Mesodermal cell (in vitro differentiated cells): ENCODE measurements at regions not wholly inside any gene's neighbourhood (a gene's known extent, or its start where the extent isn't known, plus 50 kb on each side); places are given as distances from the start of the nearest gene placed in this dataset.

Experiments used
- H3K27ac ChIP-seq: 2 replicates; pipeline ENCODE4 v1.7.0; 2013; ENCODE audit warnings: mild to moderate bottlenecking, low read depth, low read length, moderate library complexity; ENCODE audit not compliant: severe bottlenecking
- H3K36me3 ChIP-seq: 2 replicates; pipeline ENCODE4 v1.7.1; 2013; ENCODE audit warnings: mild to moderate bottlenecking, low read length, moderate library complexity; ENCODE audit not compliant: control insufficient read depth, insufficient read depth
- H3K4me1 ChIP-seq: one replicate; pipeline ENCODE4 v1.7.1; 2013; ENCODE audit warnings: mild to moderate bottlenecking, low read length; ENCODE audit not compliant: insufficient read depth, control insufficient read depth, poor library complexity, severe bottlenecking
- H3K4me3 ChIP-seq: 2 replicates; pipeline ENCODE4 v1.7.0; 2013; ENCODE audit warnings: low read length, control low read depth, mild to moderate bottlenecking; ENCODE audit not compliant: insufficient read depth, poor library complexity, severe bottlenecking; ENCODE audit errors: extremely low read depth
- H3K9me3 ChIP-seq: 2 replicates; pipeline ENCODE4 v1.7.1; 2013; ENCODE audit warnings: mild to moderate bottlenecking, low read length, moderate library complexity; ENCODE audit not compliant: control insufficient read depth
- WGBS, 2 experiments: methylation state at CpG; one replicate each; pipeline ENCODE4 v1.1.5; 2013; ENCODE audit warnings: missing lambda C conversion rate in 2 of 2; ENCODE audit not compliant: insufficient coverage in 2 of 2; 5-methylcytosine and 5-hydroxymethylcytosine counted together

DNA sequence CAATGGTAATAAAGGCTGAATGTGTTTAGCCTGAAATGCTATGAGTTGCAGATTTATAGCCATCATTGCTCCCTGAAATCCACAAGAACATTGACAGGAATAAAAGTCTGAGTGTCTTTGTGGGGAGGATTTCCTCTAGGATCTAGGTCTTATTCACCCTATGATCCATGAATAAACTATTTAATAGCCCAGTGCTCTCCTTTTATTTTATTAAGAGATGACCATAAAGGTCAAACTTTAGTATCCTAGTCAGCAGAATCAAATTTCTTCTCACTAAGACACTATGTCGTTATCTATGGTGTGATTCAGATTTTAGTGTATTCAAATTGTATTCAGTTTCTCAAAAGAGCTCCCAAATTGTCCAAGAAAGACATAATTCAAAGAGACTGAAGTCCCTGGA lies 67.8 kb upstream of the AKR1E2 start:
- Histone ChIP-seq H3K9me3 (no peaks in the 10 kb centered on the region), H3K27ac (no peak overlapping the region), H3K4me3 (no peak overlapping the region), H3K4me1 (no peaks in the 10 kb centered on the region), H3K36me3 (no peaks in the 10 kb centered on the region)
- WGBS, 2 experiments = no CpG with 5 or more reads among the region's 1 CpG

DNA sequence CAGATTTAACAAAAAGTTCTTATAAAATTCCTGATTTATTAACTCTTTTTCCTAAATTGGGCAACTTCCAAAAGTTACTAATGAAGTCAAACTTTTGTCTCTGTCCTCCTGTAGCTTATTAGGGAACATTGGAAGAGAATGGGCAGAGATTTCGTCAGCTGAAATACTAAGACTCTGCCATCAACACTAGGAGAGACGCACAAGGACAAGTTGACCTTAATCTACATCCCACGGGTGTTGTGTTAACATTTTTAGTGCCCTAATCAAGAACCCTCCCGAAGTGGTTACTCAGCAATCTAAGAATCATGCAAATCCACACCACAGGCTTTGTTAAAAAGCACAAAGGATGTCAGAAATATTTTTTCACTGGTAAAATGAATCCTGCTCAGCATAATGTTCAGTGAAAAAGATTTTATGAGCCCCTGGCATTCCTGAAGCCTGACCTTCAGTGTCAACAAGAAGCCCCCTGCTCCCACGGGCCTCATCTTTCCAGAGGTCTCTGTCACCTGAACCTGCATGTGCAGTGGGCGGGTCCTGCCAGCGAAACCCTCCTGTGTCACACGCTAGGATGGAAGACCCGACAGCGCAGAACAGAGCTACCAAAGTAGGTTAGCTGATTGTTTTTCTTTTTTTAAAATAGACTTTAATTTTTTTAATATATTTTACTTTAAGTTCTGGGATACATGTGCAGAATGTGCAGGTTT lies 70.6 kb upstream of the AKR1E2 start:
- whole genome bisulfite sequencing, 2 experiments = 84 to 100% methylated on average over 3 to 6 of the region's 10 CpGs
- Histone ChIP-seq H3K9me3 (no peaks in the 10 kb centered on the region), H3K36me3 (no peaks in the 10 kb centered on the region), H3K27ac (no peak overlapping the region), H3K4me3 (no peak overlapping the region), H3K4me1 (no peaks in the 10 kb centered on the region)

DNA sequence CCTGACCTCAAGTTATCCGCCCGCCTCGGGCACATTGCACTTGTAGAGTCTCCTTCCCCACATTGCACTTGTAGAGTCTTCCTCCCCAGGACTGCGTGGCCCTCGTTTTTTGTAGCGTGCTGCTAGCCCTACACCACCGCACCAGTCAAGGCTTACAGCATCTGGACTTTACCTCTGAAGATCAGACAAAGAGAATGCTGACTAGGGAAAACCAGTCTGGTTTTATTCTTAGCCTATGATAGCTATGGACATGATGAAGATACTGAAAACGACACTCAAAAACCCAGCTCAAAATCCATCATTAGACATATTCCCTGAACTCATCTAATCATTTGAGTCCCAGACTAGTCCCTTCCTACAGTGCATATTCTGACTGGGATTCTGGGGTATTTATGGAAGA lies 71.9 kb upstream of the AKR1E2 start:
- WGBS, 2 experiments = 95 to 97% methylated on average over 5 to 7 of the region's 8 CpGs
- H3K27ac ChIP-seq = no peak overlapping the region
- no peak overlapping the region for H3K4me3 ChIP-seq
- no peaks in the 10 kb centered on the region for H3K36me3 ChIP-seq
- no peaks in the 10 kb centered on the region for H3K4me1 ChIP-seq
- no peaks in the 10 kb centered on the region for H3K9me3 ChIP-seq

DNA sequence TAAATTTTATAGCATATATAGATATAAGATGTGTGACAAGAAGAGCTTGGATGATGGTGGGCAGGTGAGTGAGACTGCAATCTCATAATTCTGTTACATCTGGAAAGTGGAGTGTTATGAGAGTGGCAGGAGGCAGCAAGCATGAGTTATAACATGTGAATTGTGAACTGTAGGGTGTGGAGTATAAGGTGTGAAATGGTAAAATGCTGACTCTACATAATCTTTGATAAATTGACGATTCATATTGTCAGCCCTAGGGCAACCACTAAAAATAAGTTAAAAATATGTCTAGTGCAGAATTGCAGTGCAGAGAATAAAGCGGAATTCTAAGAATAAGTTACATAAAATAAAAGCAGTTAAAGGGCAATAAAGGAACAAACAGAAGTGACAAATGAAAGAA lies 74.8 kb upstream of the AKR1E2 start:
- no peak overlapping the region for H3K27ac ChIP-seq
- no peaks in the 10 kb centered on the region for H3K4me1 ChIP-seq
- H3K9me3 ChIP-seq = no peaks in the 10 kb centered on the region
- H3K4me3 ChIP-seq = no peak overlapping the region
- H3K36me3 ChIP-seq = no peaks in the 10 kb centered on the region
- WGBS, 2 experiments = no CpG with 5 or more reads among the region's 2 CpGs

DNA sequence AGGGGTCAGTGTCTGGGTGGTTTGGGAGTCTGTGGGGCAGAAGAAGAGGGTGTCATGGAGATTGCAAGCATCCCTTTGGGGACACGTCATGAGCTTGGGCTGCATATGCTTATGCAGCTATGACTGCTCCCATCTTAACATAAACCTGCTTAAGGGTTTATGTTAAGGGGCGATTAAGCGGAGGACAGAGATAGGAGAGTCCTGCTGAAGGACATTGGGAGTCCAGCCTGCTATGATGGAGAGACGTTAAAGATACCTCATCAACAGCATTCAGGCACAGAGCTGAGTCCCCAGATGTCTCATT lies 76.8 kb upstream of the AKR1E2 start:
- Histone ChIP-seq H3K4me3 (no peak overlapping the region), H3K36me3 (no peaks in the 10 kb centered on the region), H3K9me3 (no peaks in the 10 kb centered on the region), H3K4me1 (no peaks in the 10 kb centered on the region), H3K27ac (no peak overlapping the region)
- WGBS, 2 experiments = 92 to 97% methylated on average over 2 to 4 of the region's 4 CpGs

DNA sequence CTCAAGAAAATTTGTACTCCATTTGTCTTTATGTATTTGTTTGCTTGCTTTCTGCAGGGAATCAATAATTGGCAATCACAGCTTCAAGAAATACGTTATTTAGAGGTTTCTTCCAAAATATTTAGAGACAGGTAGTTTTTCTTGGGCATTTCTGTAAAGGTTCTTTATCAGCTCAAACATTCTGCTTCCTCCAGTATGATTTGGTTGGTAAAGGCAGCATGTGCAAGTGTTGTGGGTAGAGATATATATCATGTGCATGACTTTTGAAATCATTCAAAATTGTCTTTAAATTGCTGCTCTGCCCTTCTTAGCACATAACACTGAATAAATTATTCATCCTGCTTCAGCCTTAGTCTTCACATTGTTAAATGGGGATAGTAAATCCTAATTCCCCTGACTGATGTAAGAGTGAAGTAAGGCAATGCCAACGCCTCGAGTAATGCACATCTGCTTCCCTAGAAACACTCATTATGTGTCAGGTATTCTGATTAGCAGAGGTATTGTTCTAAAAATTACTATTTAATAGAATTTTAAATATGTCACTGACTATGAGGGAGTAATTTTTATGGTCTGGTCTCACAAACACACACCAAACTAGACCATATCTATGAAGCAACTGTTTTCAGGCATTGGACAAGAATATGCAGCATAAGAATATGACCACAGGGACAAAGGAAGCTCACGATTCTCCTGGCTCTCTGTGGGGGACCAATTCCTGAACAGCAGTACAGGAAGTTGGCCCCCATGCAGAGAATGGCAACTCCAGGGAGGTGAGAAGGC lies 77.3 kb upstream of the AKR1E2 start:
- Histone ChIP-seq H3K4me3 (no peak overlapping the region), H3K4me1 (no peaks in the 10 kb centered on the region), H3K36me3 (no peaks in the 10 kb centered on the region), H3K9me3 (no peaks in the 10 kb centered on the region), H3K27ac (no peak overlapping the region)
- WGBS, 2 experiments = 43 to 50% methylated on average over 1 of the region's 4 CpGs

DNA sequence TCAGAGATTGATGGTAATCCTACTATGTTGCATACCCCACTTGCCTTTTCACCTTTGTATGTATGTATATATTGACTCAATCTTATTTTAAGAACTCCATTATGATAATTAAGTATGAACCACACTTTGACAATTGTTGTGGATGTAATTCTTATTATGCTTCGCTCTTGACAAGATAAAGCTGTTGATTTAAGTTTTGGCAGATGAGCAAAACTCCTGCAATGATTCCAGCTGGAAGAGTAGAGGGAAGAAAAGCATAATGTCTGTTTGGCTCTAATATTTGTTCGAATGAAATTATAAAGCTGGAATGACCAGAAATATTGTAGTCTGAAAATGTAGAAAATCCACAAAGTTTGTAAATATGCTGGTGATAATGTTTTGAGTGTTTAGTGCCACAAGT lies 83.8 kb upstream of the AKR1E2 start:
- H3K4me1 ChIP-seq = no peaks in the 10 kb centered on the region
- no peak overlapping the region for H3K27ac ChIP-seq
- H3K4me3 ChIP-seq = no peak overlapping the region
- no peaks in the 10 kb centered on the region for H3K9me3 ChIP-seq
- no peaks in the 10 kb centered on the region for H3K36me3 ChIP-seq
- WGBS, 2 experiments = 80 to 81% methylated on average over 2 of the region's 2 CpGs

DNA sequence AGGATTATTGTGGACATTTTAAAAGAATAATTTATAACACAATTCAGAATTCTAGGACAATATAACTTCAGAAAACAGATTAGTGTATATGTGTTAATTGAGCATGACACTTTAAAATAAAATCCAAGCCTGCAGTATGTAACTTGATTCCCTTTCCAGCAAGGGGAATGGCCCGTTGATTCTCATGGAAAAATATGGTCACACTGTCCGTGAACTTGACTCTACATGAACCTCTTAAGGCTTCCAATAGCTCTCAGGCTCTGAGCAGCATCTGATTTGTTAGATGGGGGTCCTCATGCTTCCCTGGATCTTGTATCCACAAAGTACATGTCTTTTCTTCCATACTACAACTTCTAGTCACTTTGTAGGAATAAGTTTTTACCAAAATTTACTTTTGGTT lies 85.5 kb upstream of the AKR1E2 start:
- whole genome bisulfite sequencing, 2 experiments = 67% methylated on average over 1 of the region's 2 CpGs; no CpG with 5 or more reads in 1 of the 2 experiments
- no peaks in the 10 kb centered on the region for H3K9me3 ChIP-seq
- H3K4me3 ChIP-seq = no peak overlapping the region
- no peak overlapping the region for H3K27ac ChIP-seq
- H3K4me1 ChIP-seq = no peaks in the 10 kb centered on the region
- no peaks in the 10 kb centered on the region for H3K36me3 ChIP-seq

DNA sequence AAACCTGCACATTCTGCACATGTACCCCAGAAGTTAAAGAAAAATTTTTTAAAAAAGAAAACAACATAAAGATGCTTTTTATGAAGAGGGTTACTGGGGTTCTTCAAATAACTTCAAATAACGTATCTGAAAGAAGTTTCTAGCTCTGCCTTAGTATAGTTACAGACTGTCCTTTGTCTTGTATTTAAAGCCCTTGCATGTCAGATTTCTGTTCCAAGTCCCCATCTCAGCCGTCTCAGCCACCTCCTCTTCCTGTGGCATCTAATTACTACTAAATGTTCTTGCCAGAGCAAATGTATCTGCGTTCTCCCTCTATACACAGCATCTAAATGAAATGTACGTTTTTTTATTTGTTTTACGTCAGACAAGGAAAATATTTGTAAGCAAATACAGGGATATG lies 89.4 kb upstream of the AKR1E2 start:
- Histone ChIP-seq H3K9me3 (no peaks in the 10 kb centered on the region), H3K4me3 (no peak overlapping the region), H3K4me1 (no peaks in the 10 kb centered on the region), H3K36me3 (no peaks in the 10 kb centered on the region), H3K27ac (no peak overlapping the region)
- 78 to 83% methylated on average over 1 of the region's 5 CpGs for WGBS, 2 experiments

DNA sequence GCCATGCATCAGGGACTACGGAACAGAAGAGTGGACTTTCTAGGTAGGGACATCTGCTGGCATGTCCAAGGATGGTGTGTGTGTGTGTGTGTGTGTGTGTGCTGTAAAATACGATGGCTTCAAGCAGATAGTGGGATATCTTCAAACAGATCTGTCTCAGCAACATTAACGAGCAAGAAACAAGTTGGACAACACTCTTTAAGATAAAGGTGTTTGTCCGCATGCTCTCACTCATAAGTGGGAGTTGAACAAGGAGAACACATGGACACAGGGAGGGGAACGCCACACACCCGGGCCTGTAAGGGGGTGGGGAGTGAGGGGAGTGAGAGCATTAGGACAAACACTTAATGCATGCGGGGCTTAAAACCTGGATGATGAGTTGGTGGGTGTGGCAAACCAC lies 89.8 kb upstream of the AKR1E2 start:
- no peaks in the 10 kb centered on the region for H3K36me3 ChIP-seq
- no peaks in the 10 kb centered on the region for H3K9me3 ChIP-seq
- H3K4me3 ChIP-seq = no peak overlapping the region
- H3K27ac ChIP-seq = no peak overlapping the region
- 75 to 86% methylated on average over 4 to 5 of the region's 7 CpGs for WGBS, 2 experiments
- H3K4me1 ChIP-seq = no peaks in the 10 kb centered on the region

DNA sequence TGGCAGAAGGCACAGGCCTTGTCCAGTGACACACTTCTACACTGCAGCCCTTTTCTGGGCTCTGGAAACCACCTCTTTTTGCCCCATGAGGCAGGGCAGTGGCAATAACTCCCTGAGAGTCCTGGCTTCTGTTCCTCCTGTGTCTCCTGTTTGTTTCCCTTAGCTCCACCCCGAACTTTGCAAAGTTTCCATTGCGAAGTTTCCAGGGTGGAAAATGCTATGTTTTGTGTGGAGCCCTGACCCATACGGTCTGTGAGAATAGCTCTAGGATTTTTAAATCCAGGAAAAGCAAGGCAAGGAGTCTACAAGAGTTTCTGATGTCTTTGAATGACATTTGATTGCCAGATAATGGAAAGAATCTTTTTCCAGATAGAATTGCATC lies 92.2 kb upstream of the AKR1E2 start:
- no peak overlapping the region for H3K27ac ChIP-seq
- no peaks in the 10 kb centered on the region for H3K36me3 ChIP-seq
- 92 to 94% methylated on average over 3 of the region's 3 CpGs for WGBS, 2 experiments
- no peaks in the 10 kb centered on the region for H3K4me1 ChIP-seq
- H3K9me3 ChIP-seq = no peaks in the 10 kb centered on the region
- no peak overlapping the region for H3K4me3 ChIP-seq
